HUES6 (cell line): ENCODE measurements at regions not wholly inside any gene's neighbourhood (a gene's known extent, or its start where the extent isn't known, plus 50 kb on each side); places are given as distances from the start of the nearest gene placed in this dataset.

Source experiments
- H3K27ac ChIP-seq: 2 replicates; pipeline ENCODE4 v1.7.0; 2013; ENCODE audit warnings: low read depth, mild to moderate bottlenecking, low read length, inconsistent platforms
- H3K27me3 ChIP-seq: 2 replicates; pipeline ENCODE4 v1.6.1; 2013; ENCODE audit warnings: low read length; ENCODE audit not compliant: control insufficient read depth, insufficient read depth
- H3K36me3 ChIP-seq: 2 replicates; pipeline ENCODE4 v1.6.1; 2013; ENCODE audit warnings: low read length; ENCODE audit not compliant: control insufficient read depth, insufficient read depth
- H3K4me1 ChIP-seq: 2 replicates; pipeline ENCODE4 v1.6.1; 2013; ENCODE audit warnings: low read length; ENCODE audit not compliant: control insufficient read depth, insufficient read depth
- H3K4me3 ChIP-seq: 2 replicates; pipeline ENCODE4 v1.5.1; 2013; ENCODE audit warnings: low read depth, low read length
- H3K9ac ChIP-seq: one replicate; pipeline ENCODE4 v1.6.1; 2013; ENCODE audit warnings: mild to moderate bottlenecking, low read length
- H3K9me3 ChIP-seq: 2 replicates; pipeline ENCODE4 v1.6.1; 2013; ENCODE audit warnings: low read depth, low read length; ENCODE audit not compliant: control insufficient read depth, insufficient read depth

- no peak overlapping the region for H3K27ac ChIP-seq
- no peak overlapping the region for H3K9ac ChIP-seq
- H3K36me3 ChIP-seq, result no peaks in the 10 kb centered on the region
- H3K9me3 ChIP-seq, result peaks cover 5% of the 10 kb centered on the region; the same call in 1 of the 2 replicates
- no peaks in the 10 kb centered on the region for H3K27me3 ChIP-seq
- no peaks in the 10 kb centered on the region for H3K4me1 ChIP-seq
- no peak overlapping the region for H3K4me3 ChIP-seq
Measured at GRCh38 chr3:1677576-1678156, 421.0 kb upstream of the CNTN4 start.

DNA sequence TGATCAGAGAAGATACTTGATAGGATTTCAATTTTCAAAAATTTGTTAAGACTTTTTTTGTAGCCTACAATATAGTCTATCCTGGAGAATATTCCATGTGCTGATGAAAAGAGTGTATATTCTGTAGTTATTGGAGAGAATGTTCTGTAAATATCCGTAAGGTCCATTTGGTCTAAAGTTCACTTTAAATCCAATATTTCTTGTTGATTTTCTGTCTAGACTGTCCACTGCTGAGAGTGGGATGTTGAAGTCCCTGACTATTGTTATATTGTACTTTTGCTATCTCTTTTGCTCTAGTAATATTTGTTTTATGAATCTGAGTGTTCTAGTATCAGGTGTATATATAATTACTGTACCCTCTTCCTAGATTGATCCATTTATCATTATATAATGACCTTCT, 406.2 kb upstream of the CNTN4 start:
- no peaks in the 10 kb centered on the region for H3K4me1 ChIP-seq
- H3K36me3 ChIP-seq, result no peaks in the 10 kb centered on the region
- H3K27ac ChIP-seq, result no peak overlapping the region
- no peak overlapping the region for H3K9ac ChIP-seq
- no peaks in the 10 kb centered on the region for H3K9me3 ChIP-seq
- no peak overlapping the region for H3K4me3 ChIP-seq
- H3K27me3 ChIP-seq, result no peaks in the 10 kb centered on the region

DNA sequence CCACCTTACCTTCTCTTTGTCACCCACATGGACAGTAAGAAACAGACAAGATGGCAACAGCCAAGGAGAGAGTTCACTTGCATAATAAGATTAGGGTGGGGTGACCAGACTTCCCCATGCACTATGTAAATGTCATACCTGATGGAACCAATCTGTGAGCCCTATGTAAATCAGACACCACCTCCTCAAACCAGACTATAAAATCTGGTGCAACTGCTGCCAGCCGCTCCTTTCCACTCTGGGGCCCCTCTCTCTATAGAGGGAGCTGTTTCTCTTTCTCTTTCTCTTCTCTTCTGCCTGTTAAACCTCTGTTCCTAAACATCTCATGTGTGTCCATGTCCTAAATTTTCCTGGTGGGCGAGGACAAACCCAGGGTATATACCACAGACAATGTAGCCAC, 405.5 kb upstream of the CNTN4 start:
- no peaks in the 10 kb centered on the region for H3K9me3 ChIP-seq
- H3K4me1 ChIP-seq, result no peaks in the 10 kb centered on the region
- no peaks in the 10 kb centered on the region for H3K27me3 ChIP-seq
- H3K9ac ChIP-seq, result no peak overlapping the region
- no peak overlapping the region for H3K4me3 ChIP-seq
- H3K27ac ChIP-seq, result no peak overlapping the region
- no peaks in the 10 kb centered on the region for H3K36me3 ChIP-seq

GRCh38 chr3:1696669-1697275, 401.9 kb upstream of the CNTN4 start:
- Histone ChIP-seq H3K4me3 (no peak overlapping the region), H3K9me3 (no peaks in the 10 kb centered on the region), H3K27ac (no peak overlapping the region), H3K9ac (no peak overlapping the region), H3K36me3 (no peaks in the 10 kb centered on the region), H3K4me1 (no peaks in the 10 kb centered on the region), H3K27me3 (no peaks in the 10 kb centered on the region)

DNA sequence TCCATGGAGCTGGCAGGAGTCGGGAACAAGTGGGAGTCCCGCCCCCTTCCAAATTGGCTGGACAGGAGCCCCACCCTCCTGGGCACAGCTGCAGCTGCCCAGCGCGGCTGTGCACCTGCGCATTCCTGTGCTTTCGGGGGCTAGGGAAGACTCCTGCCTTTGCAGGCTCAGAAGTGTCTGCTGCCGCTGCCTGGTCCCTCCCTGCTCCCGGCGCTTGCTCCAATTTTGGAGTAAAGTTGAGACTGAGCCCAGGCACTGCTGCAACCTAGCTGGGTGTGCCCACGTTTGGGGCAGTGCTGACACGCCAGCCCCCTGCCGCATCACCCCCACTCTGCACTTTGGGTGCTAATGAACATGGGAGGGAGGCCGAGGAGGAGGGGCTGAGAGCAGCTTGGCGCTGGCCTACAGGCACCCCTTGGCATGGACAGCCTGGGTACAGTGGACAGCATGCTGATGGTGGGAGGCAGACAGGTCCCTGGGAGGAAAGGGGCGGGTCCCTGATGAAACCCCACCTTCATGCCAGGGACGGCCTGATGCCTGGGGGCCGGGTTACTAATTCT, 399.2 kb upstream of the CNTN4 start:
- Histone ChIP-seq H3K9ac (no peak overlapping the region), H3K4me1 (no peaks in the 10 kb centered on the region), H3K27me3 (no peaks in the 10 kb centered on the region), H3K36me3 (no peaks in the 10 kb centered on the region), H3K4me3 (no peak overlapping the region), H3K9me3 (no peaks in the 10 kb centered on the region), H3K27ac (no peak overlapping the region)

DNA sequence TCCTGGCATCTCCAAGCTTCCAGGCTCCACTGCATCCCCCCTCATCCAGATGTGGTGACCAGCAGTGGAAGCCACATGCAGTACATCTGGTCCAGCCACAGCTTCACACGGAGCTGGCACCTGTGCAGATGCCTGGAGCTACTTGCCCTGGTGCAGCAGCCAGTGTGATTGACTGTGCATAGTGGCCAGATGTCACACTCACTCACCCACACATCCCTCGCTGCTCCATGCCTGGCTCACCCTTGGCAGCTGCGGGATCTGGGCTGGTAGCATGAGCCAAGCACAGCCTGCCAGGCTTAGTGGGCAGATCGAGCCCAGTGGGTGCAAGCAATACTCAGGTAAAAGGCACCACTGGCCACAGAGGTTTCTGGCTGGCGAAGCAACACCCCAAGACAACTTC, 398.0 kb upstream of the CNTN4 start:
- Histone ChIP-seq H3K4me1 (no peaks in the 10 kb centered on the region), H3K9ac (no peak overlapping the region), H3K27me3 (no peaks in the 10 kb centered on the region), H3K36me3 (no peaks in the 10 kb centered on the region), H3K4me3 (no peak overlapping the region), H3K27ac (no peak overlapping the region), H3K9me3 (no peaks in the 10 kb centered on the region)

DNA sequence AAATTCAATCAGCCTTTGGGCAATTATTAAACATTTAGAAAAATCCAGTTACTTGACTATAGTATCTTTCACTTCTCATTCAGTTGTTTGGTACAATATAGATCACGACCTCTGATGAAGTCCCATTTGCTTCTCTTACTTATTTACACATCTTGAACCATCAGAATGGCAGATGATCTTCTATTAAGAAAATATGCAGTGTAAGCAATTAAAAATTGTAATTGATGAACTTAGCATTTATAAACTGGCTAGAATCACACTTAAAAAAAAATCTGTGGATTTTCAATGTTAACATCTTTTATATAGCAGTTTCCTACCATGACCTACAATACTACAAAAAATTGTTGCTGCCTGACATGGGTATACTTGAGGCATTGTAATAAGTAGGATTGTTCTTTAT, 395.5 kb upstream of the CNTN4 start:
- Histone ChIP-seq H3K9ac (no peak overlapping the region), H3K27me3 (no peaks in the 10 kb centered on the region), H3K4me1 (no peaks in the 10 kb centered on the region), H3K9me3 (peaks cover 5% of the 10 kb centered on the region), H3K27ac (no peak overlapping the region), H3K36me3 (no peaks in the 10 kb centered on the region), H3K4me3 (no peak overlapping the region)

GRCh38 chr3:1710663-1711062, 388.0 kb upstream of the CNTN4 start:
- Histone ChIP-seq H3K9me3 (peaks cover 5% of the 10 kb centered on the region), H3K9ac (no peak overlapping the region), H3K36me3 (no peaks in the 10 kb centered on the region), H3K27me3 (no peaks in the 10 kb centered on the region), H3K4me3 (no peak overlapping the region), H3K4me1 (no peaks in the 10 kb centered on the region), H3K27ac (no peak overlapping the region)

DNA sequence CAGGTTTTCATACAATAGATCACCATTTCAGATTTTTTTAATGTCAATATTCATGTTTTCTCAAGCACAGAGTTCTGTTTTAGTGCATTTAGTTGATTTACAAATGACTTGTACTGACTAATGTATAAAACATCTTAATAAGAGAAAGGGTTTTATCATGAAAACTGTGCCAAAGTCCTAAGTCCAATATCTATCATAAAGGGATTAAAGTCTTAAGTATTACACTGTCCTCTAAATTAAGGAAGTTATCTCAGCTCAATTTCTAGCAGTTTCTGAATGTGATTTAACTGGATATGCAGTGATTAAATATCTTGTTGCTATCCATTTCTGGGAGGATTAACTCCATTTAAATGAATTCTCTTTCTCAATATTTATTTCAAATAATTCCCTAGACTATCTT, 381.1 kb upstream of the CNTN4 start:
- no peak overlapping the region for H3K4me3 ChIP-seq
- H3K36me3 ChIP-seq, result no peaks in the 10 kb centered on the region
- no peaks in the 10 kb centered on the region for H3K4me1 ChIP-seq
- no peak overlapping the region for H3K9ac ChIP-seq
- H3K9me3 ChIP-seq, result no peaks in the 10 kb centered on the region
- no peak overlapping the region for H3K27ac ChIP-seq
- H3K27me3 ChIP-seq, result no peaks in the 10 kb centered on the region

DNA sequence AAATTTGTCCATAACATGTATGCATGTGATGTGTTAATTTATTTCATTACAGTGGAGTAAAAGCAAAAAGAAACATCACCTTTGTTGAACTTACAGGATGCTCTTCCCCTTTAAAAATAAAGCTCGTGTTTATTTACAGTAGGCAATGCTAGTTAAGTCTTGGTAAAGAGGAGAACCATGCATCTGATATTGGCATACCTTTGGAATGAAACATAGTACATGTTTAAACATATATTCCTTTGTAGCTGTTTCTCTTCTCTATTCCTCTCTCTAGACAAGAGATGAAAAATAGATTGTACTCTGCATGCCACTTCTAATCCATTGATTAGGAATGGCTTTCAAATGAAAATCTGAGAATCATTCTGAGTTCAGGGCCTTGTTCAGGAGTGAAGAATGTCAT, 374.9 kb upstream of the CNTN4 start:
- no peaks in the 10 kb centered on the region for H3K9me3 ChIP-seq
- H3K27ac ChIP-seq, result no peak overlapping the region
- H3K4me3 ChIP-seq, result no peak overlapping the region
- H3K9ac ChIP-seq, result no peak overlapping the region
- no peaks in the 10 kb centered on the region for H3K27me3 ChIP-seq
- no peaks in the 10 kb centered on the region for H3K36me3 ChIP-seq
- H3K4me1 ChIP-seq, result no peaks in the 10 kb centered on the region

- Histone ChIP-seq H3K4me3 (no peak overlapping the region), H3K9me3 (no peaks in the 10 kb centered on the region), H3K4me1 (no peaks in the 10 kb centered on the region), H3K27ac (no peak overlapping the region), H3K36me3 (no peaks in the 10 kb centered on the region), H3K9ac (no peak overlapping the region), H3K27me3 (no peaks in the 10 kb centered on the region)
Measured at GRCh38 chr3:1726741-1727140, 371.9 kb upstream of the CNTN4 start.
